Fibroblast of lung (primary cell): ENCODE measurements at regions not wholly inside any gene's neighbourhood (a gene's known extent, or its start where the extent isn't known, plus 50 kb on each side); places are given as distances from the start of the nearest gene placed in this dataset.

ENCODE experiments used
- DNase-seq, 2 donors: peaks; one replicate each; pipeline versions ENCODE4 v3.0.0 to v3.0.0-alpha.2; 2010; ENCODE audit warnings: low read depth in 2 of 2
- H2AFZ ChIP-seq: 2 replicates; pipeline ENCODE4 v1.5.1; 2012; ENCODE audit warnings: low read length, control low read depth, inconsistent platforms
- H3K27ac ChIP-seq: 2 replicates; pipeline ENCODE4 v1.5.1; 2011; ENCODE audit warnings: low read length, control low read depth; ENCODE audit not compliant: insufficient read depth
- H3K27me3 ChIP-seq: 2 replicates; pipeline ENCODE4 v1.5.1; 2011; ENCODE audit warnings: mild to moderate bottlenecking, low read length; ENCODE audit not compliant: control insufficient read depth, insufficient read depth
- H3K36me3 ChIP-seq: 2 replicates; pipeline ENCODE4 v1.5.1; 2011; ENCODE audit warnings: low read length; ENCODE audit not compliant: control insufficient read depth, insufficient read depth
- H3K4me1 ChIP-seq: 2 replicates; pipeline ENCODE4 v1.5.1; 2011; ENCODE audit warnings: low read length; ENCODE audit not compliant: control insufficient read depth, insufficient read depth; ENCODE audit errors: extremely low read depth
- H3K4me2 ChIP-seq: 2 replicates; pipeline ENCODE4 v1.5.1; 2011; ENCODE audit warnings: low read length, control low read depth; ENCODE audit not compliant: insufficient read depth; ENCODE audit errors: extremely low read depth
- H3K4me3 ChIP-seq, 4 experiments: fragments of 200-600 bp in 1 of 4; sonication (generic) in 1 of 4; replicated peaks in 1 of 4; 2 replicates each; pipeline ENCODE4 v1.5.1; 2011 to 2016; ENCODE audit warnings: low read length in 4 of 4, low read depth in 3 of 4, mild to moderate bottlenecking in 3 of 4, control low read depth in 2 of 4, inconsistent platforms in 1 of 4, mixed read lengths in 1 of 4; ENCODE audit not compliant: insufficient read depth in 1 of 4; ENCODE audit errors: control extremely low read depth in 1 of 4
- H3K79me2 ChIP-seq: 2 replicates; pipeline ENCODE4 v1.5.1; 2012; ENCODE audit warnings: mild to moderate bottlenecking, low read length, inconsistent platforms; ENCODE audit not compliant: control insufficient read depth, insufficient read depth
- H3K9ac ChIP-seq: 2 replicates; pipeline ENCODE4 v1.5.1; 2011; ENCODE audit warnings: mild to moderate bottlenecking, low read length, control low read depth; ENCODE audit not compliant: insufficient read depth
- H3K9me3 ChIP-seq: 2 replicates; pipeline ENCODE4 v1.5.1; 2012; ENCODE audit warnings: low read depth, low read length; ENCODE audit not compliant: control insufficient read depth, insufficient read depth
- H4K20me1 ChIP-seq: 2 replicates; pipeline ENCODE4 v1.5.1; 2011; ENCODE audit warnings: low read length; ENCODE audit not compliant: control insufficient read depth, insufficient read depth; ENCODE audit errors: extremely low read depth
- CTCF ChIP-seq, 2 donors: IDR thresholded peaks in 1 of 2; conservative IDR thresholded peaks in 1 of 2; 1 replicate in 1 of 2; 2 replicates in 1 of 2; pipeline ENCODE4 v1.5.1; 2011 to 2012; ENCODE audit warnings: low read length in 2 of 2, control low read depth in 1 of 2, inconsistent platforms in 1 of 2, low read depth in 1 of 2, mild to moderate bottlenecking in 1 of 2
- EZH2 ChIP-seq: IDR thresholded peaks from 2 replicates; pipeline ENCODE4 v1.5.1; 2012; ENCODE audit warnings: low read length, control low read depth, mild to moderate bottlenecking; ENCODE audit errors: missing control alignments

DNA sequence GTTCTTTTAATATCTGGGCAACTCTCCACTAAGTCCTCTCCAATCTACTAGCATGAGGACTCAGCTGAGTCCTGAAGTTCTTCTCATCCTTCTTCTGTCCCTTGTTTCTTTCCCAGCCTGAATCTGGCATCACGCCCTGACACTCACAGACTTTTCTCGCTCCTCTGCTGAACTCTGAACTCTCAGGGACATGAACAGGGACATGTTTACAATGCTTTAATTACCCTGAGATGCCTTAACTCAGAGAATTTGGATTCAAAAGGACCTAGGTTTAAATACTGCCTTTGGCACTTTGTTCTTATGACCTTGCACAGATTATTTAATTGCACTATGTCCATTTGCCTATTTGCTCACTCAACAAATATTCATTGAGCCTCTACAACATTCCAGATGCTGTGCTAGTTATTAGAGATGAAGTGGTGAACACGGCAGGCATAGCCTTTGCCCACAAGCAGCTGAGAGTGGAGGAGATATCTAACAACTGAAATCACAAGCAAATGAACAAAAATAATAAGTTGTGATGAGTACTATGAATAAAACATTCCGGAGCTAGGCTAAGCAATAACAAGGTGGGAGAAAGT is 106.0 kb downstream of the ADRB2 start:
- Histone ChIP-seq H3K9ac (no peak overlapping the region), H4K20me1 (no peaks in the 10 kb centered on the region), H2AFZ (no peak overlapping the region), H3K9me3 (no peaks in the 10 kb centered on the region), H3K36me3 (no peaks in the 10 kb centered on the region), H3K79me2 (no peaks in the 10 kb centered on the region), H3K4me3 (no peak overlapping the region), H3K27me3 (no peaks in the 10 kb centered on the region), H3K4me2 (no peak overlapping the region), H3K27ac (no peak overlapping the region), H3K4me1 (no peaks in the 10 kb centered on the region)
- TF ChIP-seq CTCF (conservative IDR thresholded peaks at IDR 0.05 in 1 of 2, IDR thresholded peaks at IDR 0.05 in 1 of 2; ENCODE audit: low read depth in 1 of 2, low read length in 2 of 2) = no peak
- DNase-seq = no peak

DNA sequence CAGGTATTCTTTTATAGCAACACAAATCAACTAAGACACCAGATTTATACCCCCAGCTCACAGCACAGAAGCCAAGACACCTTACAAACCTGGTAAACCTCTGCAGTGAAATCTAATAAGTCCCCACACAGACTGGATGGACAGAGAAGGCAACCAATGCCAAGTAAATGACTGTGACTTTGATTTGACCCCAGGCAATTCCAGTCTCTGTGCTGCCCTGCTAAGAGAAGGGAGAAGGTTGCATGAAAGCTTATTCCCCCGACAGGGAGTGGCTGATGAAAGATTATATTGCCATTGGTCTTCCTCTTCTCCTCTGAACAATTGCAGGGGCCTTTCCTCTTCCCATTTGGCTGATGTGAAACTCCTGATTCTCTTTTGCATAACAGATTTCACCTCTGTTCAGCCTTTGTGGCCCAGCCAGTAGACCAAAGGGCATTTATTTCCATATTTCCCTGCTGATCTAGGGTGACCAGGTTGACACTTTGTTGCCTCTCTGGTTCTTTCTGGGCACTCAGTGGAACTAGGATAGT is 107.6 kb downstream of the ADRB2 start:
- no peak overlapping the region for H3K27ac ChIP-seq
- no peaks in the 10 kb centered on the region for H3K27me3 ChIP-seq
- H3K4me2 ChIP-seq = no peak overlapping the region
- no peak overlapping the region for H2AFZ ChIP-seq
- H3K9ac ChIP-seq = no peak overlapping the region
- H3K9me3 ChIP-seq = no peaks in the 10 kb centered on the region
- H4K20me1 ChIP-seq = no peaks in the 10 kb centered on the region
- no peaks in the 10 kb centered on the region for H3K4me1 ChIP-seq
- DNase-seq = no peak
- no peak overlapping the region for H3K4me3 ChIP-seq
- TF ChIP-seq EZH2 = no peak
- TF ChIP-seq CTCF (conservative IDR thresholded peaks at IDR 0.05 in 1 of 2, IDR thresholded peaks at IDR 0.05 in 1 of 2; ENCODE audit: low read depth in 1 of 2, low read length in 2 of 2) = no peak
- H3K36me3 ChIP-seq = no peaks in the 10 kb centered on the region
- no peaks in the 10 kb centered on the region for H3K79me2 ChIP-seq

DNA sequence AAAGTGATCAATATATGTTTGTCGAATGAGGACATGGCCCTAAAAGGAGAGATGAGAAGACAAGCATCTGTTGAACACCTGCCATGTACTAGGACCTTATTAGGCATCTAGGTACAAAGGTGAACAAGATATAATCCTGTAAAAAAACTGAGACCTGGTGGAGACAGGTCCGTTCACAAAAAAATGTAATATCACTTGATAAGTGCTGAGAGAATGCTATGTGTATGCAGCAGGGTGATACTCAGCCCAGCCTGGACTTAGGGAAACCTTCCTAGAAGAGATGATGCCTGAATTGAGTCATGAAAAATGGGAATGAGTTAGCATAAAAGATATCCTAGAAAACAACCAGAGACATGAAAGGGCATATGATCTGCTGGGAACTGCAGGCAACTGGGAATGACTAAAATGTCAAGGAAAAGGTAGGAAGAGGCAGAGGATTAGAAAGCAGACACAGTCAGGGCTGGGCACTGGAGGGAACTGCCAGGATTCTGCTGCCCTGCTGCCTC is 108.5 kb downstream of the ADRB2 start:
- no peaks in the 10 kb centered on the region for H4K20me1 ChIP-seq
- H3K4me3 ChIP-seq = no peak overlapping the region
- H3K9me3 ChIP-seq = no peaks in the 10 kb centered on the region
- no peak overlapping the region for H3K4me2 ChIP-seq
- H3K79me2 ChIP-seq = no peaks in the 10 kb centered on the region
- no peaks in the 10 kb centered on the region for H3K36me3 ChIP-seq
- no peaks in the 10 kb centered on the region for H3K4me1 ChIP-seq
- no peaks in the 10 kb centered on the region for H3K27me3 ChIP-seq
- TF ChIP-seq EZH2 = no peak
- TF ChIP-seq CTCF (conservative IDR thresholded peaks at IDR 0.05 in 1 of 2, IDR thresholded peaks at IDR 0.05 in 1 of 2; ENCODE audit: low read depth in 1 of 2, low read length in 2 of 2) = no peak
- no peak for DNase-seq
- no peak overlapping the region for H3K9ac ChIP-seq
- H3K27ac ChIP-seq = no peak overlapping the region
- no peak overlapping the region for H2AFZ ChIP-seq
